GM19455 (cell line): ENCODE measurements at regions not wholly inside any gene's neighbourhood (a gene's known extent, or its start where the extent isn't known, plus 50 kb on each side); places are given as distances from the start of the nearest gene placed in this dataset.

ENCODE experiments used
- ATAC-seq: cut with Tn5 transposase; IDR thresholded peaks from one replicate; pipeline ENCODE4 v1.9.1; 2021; ENCODE audit not compliant: unreplicated experiment

DNA sequence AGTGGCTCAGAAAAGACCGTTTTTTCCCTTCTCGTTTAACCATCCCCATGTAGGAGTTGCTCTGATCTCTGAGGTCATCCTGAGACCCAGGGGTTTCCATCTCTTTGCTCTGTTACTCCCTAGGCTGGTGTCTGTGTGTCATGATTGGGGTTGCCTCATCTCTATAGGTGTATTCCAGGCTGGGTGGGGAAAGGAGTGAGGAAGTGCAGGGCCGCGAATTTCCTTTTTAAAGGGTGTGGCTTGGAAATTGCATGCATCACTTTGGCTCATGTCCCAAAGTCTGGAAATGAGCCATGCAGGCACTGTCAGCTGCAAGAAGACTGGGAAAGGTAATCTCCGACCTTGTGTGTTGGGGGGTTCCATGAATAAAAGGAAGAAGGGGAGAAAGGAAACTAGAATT lies 201.9 kb downstream of the AACS start:
- no peak for ATAC-seq

DNA sequence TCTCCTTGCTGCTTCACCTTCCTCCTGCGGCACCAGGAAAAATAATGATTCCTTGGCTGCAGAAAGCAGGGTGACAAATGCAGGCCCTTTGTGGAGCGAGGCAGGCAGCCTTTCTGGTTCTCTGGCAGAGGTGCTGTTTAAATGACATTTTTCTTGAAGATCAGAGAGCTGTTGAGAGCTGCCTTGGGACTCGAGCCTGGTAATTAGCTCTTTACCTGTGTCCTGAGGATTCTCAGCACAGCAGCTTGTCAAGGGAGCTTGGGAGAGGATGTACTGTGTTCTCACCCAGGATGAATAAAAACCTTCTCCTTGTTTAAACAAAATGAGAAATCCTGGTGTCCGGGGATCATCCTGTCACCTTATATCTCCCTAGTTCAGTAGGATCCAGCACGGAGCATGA lies 204.0 kb downstream of the AACS start:
- ATAC-seq = no peak

GRCh38 chr12:125271892-125272291 lies 206.7 kb downstream of the AACS start:
- no peak for ATAC-seq

DNA sequence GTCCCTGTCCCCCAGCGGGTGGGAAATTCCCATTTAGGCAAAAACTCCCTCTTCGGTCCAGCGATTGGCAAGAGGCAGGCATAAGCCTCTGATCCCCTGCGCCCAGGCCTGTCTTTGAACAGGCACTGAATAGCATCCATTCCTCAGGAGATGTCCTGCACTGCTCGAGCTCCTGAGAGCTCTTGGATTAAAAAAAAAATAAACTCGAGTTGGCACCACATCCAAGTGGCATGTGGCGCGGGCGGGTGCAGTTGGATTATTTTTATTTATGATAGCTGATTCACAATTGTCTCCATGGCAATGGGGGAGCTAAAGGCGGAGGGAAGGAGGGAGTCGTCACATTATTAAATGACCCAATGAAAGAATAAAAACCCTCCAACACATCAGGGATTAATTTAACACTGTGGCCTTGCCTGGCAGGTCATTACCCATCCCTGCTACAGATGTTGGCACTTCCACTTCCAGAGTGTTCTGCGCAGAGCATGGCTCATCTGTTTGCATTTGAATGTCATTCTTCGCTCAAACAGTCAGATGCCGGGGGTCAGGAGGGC lies 207.2 kb downstream of the AACS start:
- no peak for ATAC-seq

DNA sequence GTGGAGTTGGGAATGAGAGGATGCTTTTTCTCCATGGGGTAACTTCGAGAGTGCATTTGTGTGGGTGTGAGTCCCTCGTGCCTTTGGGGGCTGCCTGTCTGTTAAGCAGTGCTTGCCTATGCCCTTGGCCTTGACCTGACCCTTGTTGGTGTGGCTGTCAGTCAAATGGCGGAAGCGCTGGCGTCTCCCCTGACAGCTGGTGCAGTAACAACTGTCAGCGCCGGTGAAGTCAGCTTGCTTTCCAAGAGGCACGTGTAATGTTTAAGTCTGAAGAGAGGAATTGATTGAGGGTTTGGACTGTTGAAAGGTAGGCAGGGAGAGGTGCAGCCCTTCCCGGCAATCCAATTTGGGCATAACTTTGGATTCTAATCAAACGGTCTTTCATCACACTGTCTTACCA lies 211.3 kb downstream of the AACS start:
- ATAC-seq = no peak

DNA sequence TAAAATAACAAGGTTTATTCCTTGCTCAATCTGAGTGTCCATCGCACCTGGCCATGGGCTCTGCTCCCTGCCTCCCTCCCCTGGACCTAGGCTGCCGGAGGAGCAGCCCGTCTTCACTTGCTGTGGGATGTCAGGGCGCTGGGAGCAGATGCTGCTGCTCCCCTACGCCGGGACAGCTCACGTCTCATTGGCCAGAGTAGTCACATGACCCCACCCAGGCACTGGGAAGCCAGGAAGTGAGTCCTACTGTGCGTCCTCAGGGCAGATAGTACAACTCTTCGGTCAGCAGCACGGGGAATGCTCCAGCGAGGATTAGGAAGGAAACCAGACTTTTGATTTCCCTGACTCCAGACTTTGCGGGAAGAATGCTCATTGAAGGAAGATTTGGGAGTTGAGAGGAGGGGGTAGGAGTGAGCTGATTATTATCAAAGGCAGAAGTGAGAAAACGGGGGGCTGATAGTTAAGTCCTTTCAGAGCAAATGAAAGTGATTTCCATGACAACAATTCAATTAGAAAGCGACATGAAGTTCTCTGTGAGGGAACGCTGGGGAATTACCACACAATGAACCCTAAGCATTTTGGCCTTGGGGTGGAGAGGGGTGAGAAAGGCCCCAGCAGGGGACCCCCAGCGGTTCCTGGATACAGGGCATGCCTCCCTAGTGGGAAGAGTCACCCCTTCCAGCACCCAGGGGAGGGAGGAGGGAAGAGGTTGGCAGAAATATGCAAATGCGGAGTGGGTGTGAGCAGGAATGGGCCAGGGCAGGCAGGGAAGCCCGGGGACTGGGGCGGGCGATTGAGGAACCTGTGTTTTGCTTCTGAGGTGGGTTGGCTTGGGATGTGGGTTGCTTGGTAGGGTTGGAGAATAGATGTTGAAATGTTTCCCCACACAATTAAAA lies 215.5 kb downstream of the AACS start:
- no peak for ATAC-seq

- ATAC-seq = no peak
Measured at GRCh38 chr12:125282921-125283320, 217.7 kb downstream of the AACS start.

- ATAC-seq = no peak
Measured at GRCh38 chr12:125283521-125283920, 218.3 kb downstream of the AACS start.

GRCh38 chr12:125284087-125284486 lies 218.9 kb downstream of the AACS start:
- no peak for ATAC-seq

GRCh38 chr12:125284945-125285685 lies 219.9 kb downstream of the AACS start:
- no peak for ATAC-seq

DNA sequence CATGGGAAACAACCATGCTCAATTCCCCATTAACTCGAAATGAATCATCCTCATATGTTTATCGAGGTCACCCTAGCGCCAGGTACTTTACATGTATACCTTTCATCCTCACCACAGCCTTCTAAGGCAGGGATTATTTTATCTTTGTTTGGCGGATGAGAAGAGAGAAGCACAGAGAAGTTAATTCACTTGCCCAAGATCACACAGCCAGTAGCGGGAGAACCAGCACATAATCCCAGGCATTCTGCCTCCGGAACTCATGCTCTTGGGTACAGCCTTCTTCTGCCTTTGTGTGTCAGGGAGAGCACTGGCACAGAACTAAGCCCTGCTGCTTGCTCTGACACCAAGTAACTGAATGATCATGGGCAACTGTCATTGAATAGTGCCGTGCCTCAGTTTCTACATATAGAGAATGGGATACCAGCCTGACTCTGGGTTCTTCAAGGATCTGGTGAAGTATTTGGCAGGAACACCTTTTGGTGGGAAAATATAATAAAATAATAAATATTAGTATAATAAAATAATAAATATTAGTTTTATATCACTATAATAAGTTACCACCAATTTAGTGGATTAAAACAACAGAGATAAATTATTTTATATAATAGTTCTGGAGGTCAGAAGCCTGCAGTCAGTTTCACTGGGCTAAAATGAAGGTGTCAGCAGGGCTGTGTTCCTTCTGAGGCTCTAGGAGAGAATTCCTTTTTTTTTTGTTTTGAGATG lies 220.9 kb downstream of the AACS start:
- no peak for ATAC-seq

GRCh38 chr12:125287155-125287847 lies 222.1 kb downstream of the AACS start:
- no peak for ATAC-seq

- ATAC-seq = no peak
Measured at GRCh38 chr12:125288931-125289928, 224.0 kb downstream of the AACS start.

- ATAC-seq = no peak
Measured at GRCh38 chr12:125289970-125290369, 224.7 kb downstream of the AACS start.

GRCh38 chr12:125292700-125293099 lies 227.5 kb downstream of the AACS start:
- ATAC-seq = no peak

DNA sequence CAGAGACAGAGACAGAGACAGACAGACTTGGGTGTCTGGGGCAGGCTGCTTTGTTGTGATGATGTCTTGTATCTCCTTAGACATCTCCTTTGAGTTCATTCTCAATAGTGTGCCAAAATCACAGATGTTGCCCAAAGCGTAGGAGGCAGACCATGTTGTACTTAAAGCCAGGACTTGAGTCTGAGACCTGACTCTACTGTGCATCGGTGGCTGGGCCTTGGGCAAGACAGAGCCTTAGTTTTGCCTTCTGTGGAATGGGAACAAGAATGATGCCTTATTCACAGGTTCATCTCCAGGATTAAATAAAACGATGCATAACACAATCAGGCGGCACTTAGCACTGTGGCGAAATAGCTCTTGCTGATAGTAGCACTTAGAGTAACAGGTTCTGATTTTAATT lies 230.3 kb downstream of the AACS start:
- no peak for ATAC-seq

DNA sequence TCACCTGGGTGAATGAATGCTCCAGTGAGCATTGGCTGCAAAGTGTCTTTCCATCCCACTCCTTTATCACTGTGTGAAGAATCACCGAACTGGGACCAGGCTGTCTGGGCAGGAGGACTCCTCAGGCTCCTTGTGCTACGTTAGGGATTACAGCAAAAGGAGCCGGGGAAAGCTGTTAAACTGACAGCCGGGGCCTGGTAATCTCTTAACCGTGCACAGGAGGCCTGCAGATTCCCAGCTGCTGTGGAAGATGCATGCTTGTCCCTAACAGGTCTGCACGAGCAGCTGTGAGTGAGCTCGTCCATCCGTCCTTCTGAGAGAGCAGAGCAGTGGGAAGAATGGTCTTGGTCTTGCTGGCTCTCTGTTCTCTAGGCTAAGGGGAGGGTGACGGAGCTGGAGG lies 231.5 kb downstream of the AACS start:
- ATAC-seq = no peak

DNA sequence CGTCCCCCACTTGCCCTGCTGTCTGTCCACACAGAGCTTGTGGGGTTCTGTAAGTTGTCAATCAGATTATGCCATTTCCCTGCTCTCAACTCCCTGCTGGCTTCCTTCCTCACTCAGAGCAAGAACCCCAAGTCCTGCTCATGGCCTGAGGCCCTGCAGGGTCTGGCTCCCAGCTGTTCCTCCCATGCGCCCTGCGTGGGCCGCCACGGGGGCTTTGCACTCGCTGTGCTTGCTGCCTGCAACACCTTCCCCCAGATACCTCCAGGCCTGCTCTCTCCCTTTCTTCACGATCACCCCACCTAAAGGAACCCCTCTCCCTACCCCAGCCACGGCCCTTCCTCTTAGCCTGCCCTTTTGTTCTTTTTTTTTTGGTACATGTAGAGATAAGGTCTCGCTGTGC lies 234.6 kb downstream of the AACS start:
- ATAC-seq = no peak

GRCh38 chr12:125300249-125300648 lies 235.0 kb downstream of the AACS start:
- no peak for ATAC-seq

- ATAC-seq = no peak
Measured at GRCh38 chr12:125303337-125303736, 238.1 kb downstream of the AACS start.
